ENCODE measurements at regions not wholly inside any gene's neighbourhood (a gene's known extent, or its start where the extent isn't known, plus 50 kb on each side); places are given as distances from the start of the nearest gene placed in this dataset.

DNA sequence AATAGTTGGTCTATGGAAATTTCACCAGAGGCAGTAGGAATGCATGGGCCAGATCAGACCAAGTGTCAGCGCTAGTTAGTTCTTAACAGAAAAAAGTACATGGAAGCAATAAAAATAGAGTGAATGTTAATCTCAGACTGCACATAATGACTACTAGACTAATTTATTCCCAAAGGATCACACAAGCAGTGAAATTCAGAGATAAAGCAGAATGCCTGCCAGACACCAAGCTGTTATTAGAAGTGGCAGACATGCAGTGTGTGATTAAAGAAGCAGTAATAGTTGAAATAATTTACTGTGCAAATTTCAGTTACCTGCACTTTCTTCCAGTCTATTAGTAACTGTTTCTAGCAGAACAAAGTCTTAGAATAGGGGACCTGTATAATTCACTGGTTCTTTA is 1024.2 kb downstream of the CDH9 start:
- H3K36me3 ChIP-seq (ENCODE audit: insufficient read depth, low read length), result no peaks in the 10 kb centered on the region
- Mint-ChIP-seq H3K9me3 (ENCODE audit: unreplicated experiment) (no peaks in the 10 kb centered on the region), H3K27me3 (ENCODE audit: low read depth, unreplicated experiment) (no peaks in the 10 kb centered on the region), H3K4me3 (ENCODE audit: unreplicated experiment) (no peak overlapping the region), H3K4me1 (ENCODE audit: low read depth, unreplicated experiment) (no peaks in the 10 kb centered on the region), H3K36me3 (ENCODE audit: low read depth, unreplicated experiment) (no peaks in the 10 kb centered on the region), H3K27ac (ENCODE audit: unreplicated experiment) (no peak overlapping the region)
- no peak for DNase-seq (ENCODE audit: low read depth)
- H3K4me2 ChIP-seq (ENCODE audit: low read length), result no peak overlapping the region
- no peak overlapping the region for H3K4me3 ChIP-seq (ENCODE audit: insufficient read depth, low read depth, low read length)
- no peak overlapping the region for H2AFZ ChIP-seq (ENCODE audit: low read depth, low read length)
- no peaks in the 10 kb centered on the region for H3K4me1 ChIP-seq (ENCODE audit: insufficient read depth, low read length)
- H3K79me2 ChIP-seq (ENCODE audit: insufficient read depth, low read length), result no peaks in the 10 kb centered on the region
- no peaks in the 10 kb centered on the region for H3K9me3 ChIP-seq (ENCODE audit: insufficient read depth, low read depth, low read length)
- H4K20me1 ChIP-seq (ENCODE audit: insufficient read depth, low read length), result no peaks in the 10 kb centered on the region
- H3K27me3 ChIP-seq (ENCODE audit: insufficient read depth, low read length), result no peaks in the 10 kb centered on the region
- FAIRE-seq, result no peak
- TF ChIP-seq, protein P1, sequence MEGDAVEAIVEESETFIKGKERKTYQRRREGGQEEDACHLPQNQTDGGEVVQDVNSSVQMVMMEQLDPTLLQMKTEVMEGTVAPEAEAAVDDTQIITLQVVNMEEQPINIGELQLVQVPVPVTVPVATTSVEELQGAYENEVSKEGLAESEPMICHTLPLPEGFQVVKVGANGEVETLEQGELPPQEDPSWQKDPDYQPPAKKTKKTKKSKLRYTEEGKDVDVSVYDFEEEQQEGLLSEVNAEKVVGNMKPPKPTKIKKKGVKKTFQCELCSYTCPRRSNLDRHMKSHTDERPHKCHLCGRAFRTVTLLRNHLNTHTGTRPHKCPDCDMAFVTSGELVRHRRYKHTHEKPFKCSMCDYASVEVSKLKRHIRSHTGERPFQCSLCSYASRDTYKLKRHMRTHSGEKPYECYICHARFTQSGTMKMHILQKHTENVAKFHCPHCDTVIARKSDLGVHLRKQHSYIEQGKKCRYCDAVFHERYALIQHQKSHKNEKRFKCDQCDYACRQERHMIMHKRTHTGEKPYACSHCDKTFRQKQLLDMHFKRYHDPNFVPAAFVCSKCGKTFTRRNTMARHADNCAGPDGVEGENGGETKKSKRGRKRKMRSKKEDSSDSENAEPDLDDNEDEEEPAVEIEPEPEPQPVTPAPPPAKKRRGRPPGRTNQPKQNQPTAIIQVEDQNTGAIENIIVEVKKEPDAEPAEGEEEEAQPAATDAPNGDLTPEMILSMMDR (IDR thresholded peaks at IDR 0.05; ENCODE audit: insufficient read depth, low read depth, low read length), result no peak
- TF ChIP-seq EZH2 (IDR thresholded peaks at IDR 0.05; ENCODE audit: insufficient read depth, low read length), result no peak
- no peak overlapping the region for H3K9ac ChIP-seq (ENCODE audit: low read length)
- H3K27ac ChIP-seq (ENCODE audit: low read depth, low read length), result no peak overlapping the region

DNA sequence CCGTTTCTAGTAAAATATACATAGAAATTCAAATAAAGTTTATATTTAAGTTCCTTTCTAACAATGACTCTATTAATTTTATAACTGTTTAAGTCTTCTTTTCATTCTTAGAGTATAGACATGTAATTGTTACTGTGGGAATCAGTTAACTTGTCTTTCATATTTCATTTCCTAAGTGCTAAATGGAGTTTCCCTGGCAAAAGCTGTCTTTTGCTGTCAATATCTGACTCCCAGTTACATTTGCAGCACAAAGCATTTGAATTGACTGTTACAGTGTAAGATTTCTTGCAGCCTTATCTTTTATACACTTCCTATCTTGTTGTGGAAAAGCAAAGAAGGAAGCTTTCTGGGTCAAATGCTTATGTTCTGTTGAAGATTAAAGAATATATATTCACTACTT is 1026.3 kb downstream of the CDH9 start:
- no peaks in the 10 kb centered on the region for H3K9me3 ChIP-seq (ENCODE audit: insufficient read depth, low read depth, low read length)
- Mint-ChIP-seq H3K27me3 (ENCODE audit: low read depth, unreplicated experiment) (no peaks in the 10 kb centered on the region), H3K27ac (ENCODE audit: unreplicated experiment) (no peak overlapping the region), H3K36me3 (ENCODE audit: low read depth, unreplicated experiment) (no peaks in the 10 kb centered on the region), H3K9me3 (ENCODE audit: unreplicated experiment) (no peaks in the 10 kb centered on the region), H3K4me3 (ENCODE audit: unreplicated experiment) (no peak overlapping the region), H3K4me1 (ENCODE audit: low read depth, unreplicated experiment) (no peaks in the 10 kb centered on the region)
- no peaks in the 10 kb centered on the region for H3K79me2 ChIP-seq (ENCODE audit: insufficient read depth, low read length)
- H3K4me1 ChIP-seq (ENCODE audit: insufficient read depth, low read length), result no peaks in the 10 kb centered on the region
- H3K4me3 ChIP-seq (ENCODE audit: insufficient read depth, low read depth, low read length), result no peak overlapping the region
- no peak overlapping the region for H3K9ac ChIP-seq (ENCODE audit: low read length)
- no peaks in the 10 kb centered on the region for H4K20me1 ChIP-seq (ENCODE audit: insufficient read depth, low read length)
- no peak for FAIRE-seq
- TF ChIP-seq, protein P1 (IDR thresholded peaks at IDR 0.05; ENCODE audit: insufficient read depth, low read depth, low read length), result no peak
- TF ChIP-seq EZH2 (IDR thresholded peaks at IDR 0.05; ENCODE audit: insufficient read depth, low read length), result no peak
- no peak overlapping the region for H2AFZ ChIP-seq (ENCODE audit: low read depth, low read length)
- DNase-seq (ENCODE audit: low read depth), result no peak
- no peaks in the 10 kb centered on the region for H3K27me3 ChIP-seq (ENCODE audit: insufficient read depth, low read length)
- no peak overlapping the region for H3K4me2 ChIP-seq (ENCODE audit: low read length)
- H3K36me3 ChIP-seq (ENCODE audit: insufficient read depth, low read length), result no peaks in the 10 kb centered on the region
- no peak overlapping the region for H3K27ac ChIP-seq (ENCODE audit: low read depth, low read length)

DNA sequence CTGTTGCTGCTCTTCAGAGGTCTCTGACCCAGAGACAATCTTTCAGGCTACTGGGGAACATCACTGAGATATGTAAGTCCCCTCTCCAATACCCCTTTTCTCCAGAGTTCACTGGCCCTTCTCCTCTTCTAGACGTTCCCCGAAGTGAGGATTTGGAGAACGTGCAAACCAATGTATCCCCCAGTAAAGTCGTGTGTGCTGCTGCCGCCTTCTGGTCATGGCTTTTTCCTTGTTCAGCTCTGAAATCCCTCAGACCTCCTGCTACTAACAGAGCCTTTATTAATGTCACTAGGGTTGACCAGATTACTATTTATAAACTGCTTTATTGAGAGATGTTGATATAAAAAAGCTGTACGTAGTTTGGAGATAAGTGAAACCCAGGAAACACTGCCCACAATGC is 1028.6 kb downstream of the CDH9 start:
- Mint-ChIP-seq H3K27me3 (ENCODE audit: low read depth, unreplicated experiment) (no peaks in the 10 kb centered on the region), H3K36me3 (ENCODE audit: low read depth, unreplicated experiment) (no peaks in the 10 kb centered on the region), H3K27ac (ENCODE audit: unreplicated experiment) (no peak overlapping the region), H3K4me3 (ENCODE audit: unreplicated experiment) (no peak overlapping the region), H3K9me3 (ENCODE audit: unreplicated experiment) (no peaks in the 10 kb centered on the region), H3K4me1 (ENCODE audit: low read depth, unreplicated experiment) (no peaks in the 10 kb centered on the region)
- DNase-seq (ENCODE audit: low read depth) (no peak), FAIRE-seq (no peak)
- Histone ChIP-seq H3K27me3 (ENCODE audit: insufficient read depth, low read length) (no peaks in the 10 kb centered on the region), H3K36me3 (ENCODE audit: insufficient read depth, low read length) (no peaks in the 10 kb centered on the region), H4K20me1 (ENCODE audit: insufficient read depth, low read length) (no peaks in the 10 kb centered on the region), H3K4me1 (ENCODE audit: insufficient read depth, low read length) (no peaks in the 10 kb centered on the region), H3K27ac (ENCODE audit: low read depth, low read length) (no peak overlapping the region), H3K79me2 (ENCODE audit: insufficient read depth, low read length) (no peaks in the 10 kb centered on the region), H3K9ac (ENCODE audit: low read length) (no peak overlapping the region), H2AFZ (ENCODE audit: low read depth, low read length) (no peak overlapping the region), H3K4me2 (ENCODE audit: low read length) (no peak overlapping the region), H3K4me3 (ENCODE audit: insufficient read depth, low read depth, low read length) (no peak overlapping the region), H3K9me3 (ENCODE audit: insufficient read depth, low read depth, low read length) (no peaks in the 10 kb centered on the region)
- no peak for TF ChIP-seq EZH2 (IDR thresholded peaks at IDR 0.05; ENCODE audit: insufficient read depth, low read length)
- TF ChIP-seq, protein P1 (IDR thresholded peaks at IDR 0.05; ENCODE audit: insufficient read depth, low read depth, low read length), result no peak

Data from astrocyte (in vitro differentiated cells and primary cell).